ENCODE measurements at regions not wholly inside any gene's neighbourhood (a gene's known extent, or its start where the extent isn't known, plus 50 kb on each side); places are given as distances from the start of the nearest gene placed in this dataset.

DNA sequence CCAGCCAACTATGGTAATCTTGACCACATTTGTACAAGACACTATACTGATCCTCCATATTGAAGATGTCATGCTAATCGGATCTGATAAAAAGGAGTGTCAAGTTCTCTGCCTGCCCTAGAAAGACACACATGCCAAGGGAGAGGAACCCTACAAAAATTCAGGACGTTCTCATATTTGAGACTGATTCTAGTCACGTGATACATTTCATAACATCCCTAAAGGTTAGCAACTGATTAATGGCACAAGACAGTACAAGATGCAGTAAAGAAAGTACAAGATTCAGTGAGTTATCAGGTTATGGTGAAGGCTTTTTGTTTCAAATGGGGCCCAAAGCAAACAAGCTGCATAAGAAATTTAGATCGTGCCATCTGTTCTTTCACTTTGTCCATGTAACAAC, 190.7 kb upstream of the MOCS1 start:
- DNase-seq (ENCODE audit: low spot score), result no peak
- in situ Hi-C loops (cut with HindIII; ENCODE audit: low sequenced_read_pairs), result no loop called here

- in situ Hi-C loops (cut with HindIII; ENCODE audit: low sequenced_read_pairs), result no loop called here
- DNase-seq (ENCODE audit: low spot score), result no peak
Observed at GRCh38 chr6:40116832-40117231, 182.6 kb upstream of the MOCS1 start.

GRCh38 chr6:40112350-40112749, 178.1 kb upstream of the MOCS1 start:
- DNase-seq (ENCODE audit: low spot score), result peak; percentile 3
- in situ Hi-C loops (cut with HindIII; ENCODE audit: low sequenced_read_pairs), result no loop called here

DNA sequence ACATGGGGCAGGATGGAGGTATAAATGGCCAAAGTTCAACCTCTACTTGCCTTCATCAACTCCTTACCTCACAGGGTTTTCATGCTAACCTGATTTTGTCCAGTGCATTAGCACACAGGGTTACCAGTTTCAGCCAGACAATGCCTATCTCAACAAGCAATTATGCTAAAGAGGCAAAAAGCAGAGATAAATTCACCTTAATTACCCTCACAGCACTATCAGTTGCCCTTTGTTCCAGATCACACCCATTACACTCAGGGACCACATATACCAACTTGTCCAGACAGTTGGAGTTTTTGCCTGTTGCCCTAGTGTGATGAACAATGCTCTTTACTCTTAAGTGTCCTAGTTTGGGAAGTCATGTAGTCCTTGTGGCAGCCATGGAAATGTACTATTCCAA, 174.5 kb upstream of the MOCS1 start:
- no peak for DNase-seq (ENCODE audit: low spot score)
- in situ Hi-C loops (cut with HindIII; ENCODE audit: low sequenced_read_pairs), result no loop called here

DNA sequence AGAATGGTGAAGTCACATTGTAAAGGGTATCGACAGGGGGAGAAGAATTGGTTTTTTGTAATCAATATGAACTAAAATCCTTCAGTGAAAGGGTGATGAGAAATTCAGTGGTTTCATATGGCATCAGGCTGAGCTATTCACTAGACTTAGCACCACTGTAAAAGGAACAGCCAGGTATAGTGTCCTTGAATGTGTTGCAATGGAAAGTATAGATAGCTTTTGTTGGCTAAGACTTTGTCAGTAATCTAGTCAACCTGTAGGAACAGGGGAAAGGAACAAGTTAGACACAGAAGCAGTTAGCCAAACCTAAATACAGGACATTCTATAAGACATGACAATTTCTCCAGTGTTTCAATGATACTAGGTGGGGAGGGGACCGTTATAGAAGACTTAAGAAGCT, 172.6 kb upstream of the MOCS1 start:
- in situ Hi-C loops (cut with HindIII; ENCODE audit: low sequenced_read_pairs), result no loop called here
- DNase-seq (ENCODE audit: low spot score), result no peak

GRCh38 chr6:40098774-40099173, 164.5 kb upstream of the MOCS1 start:
- in situ Hi-C loops (cut with HindIII; ENCODE audit: low sequenced_read_pairs), result no loop called here
- no peak for DNase-seq (ENCODE audit: low spot score)

- in situ Hi-C loops (cut with HindIII; ENCODE audit: low sequenced_read_pairs), result no loop called here
- DNase-seq (ENCODE audit: low spot score), result no peak
Observed at GRCh38 chr6:40097590-40097989, 163.3 kb upstream of the MOCS1 start.

DNA sequence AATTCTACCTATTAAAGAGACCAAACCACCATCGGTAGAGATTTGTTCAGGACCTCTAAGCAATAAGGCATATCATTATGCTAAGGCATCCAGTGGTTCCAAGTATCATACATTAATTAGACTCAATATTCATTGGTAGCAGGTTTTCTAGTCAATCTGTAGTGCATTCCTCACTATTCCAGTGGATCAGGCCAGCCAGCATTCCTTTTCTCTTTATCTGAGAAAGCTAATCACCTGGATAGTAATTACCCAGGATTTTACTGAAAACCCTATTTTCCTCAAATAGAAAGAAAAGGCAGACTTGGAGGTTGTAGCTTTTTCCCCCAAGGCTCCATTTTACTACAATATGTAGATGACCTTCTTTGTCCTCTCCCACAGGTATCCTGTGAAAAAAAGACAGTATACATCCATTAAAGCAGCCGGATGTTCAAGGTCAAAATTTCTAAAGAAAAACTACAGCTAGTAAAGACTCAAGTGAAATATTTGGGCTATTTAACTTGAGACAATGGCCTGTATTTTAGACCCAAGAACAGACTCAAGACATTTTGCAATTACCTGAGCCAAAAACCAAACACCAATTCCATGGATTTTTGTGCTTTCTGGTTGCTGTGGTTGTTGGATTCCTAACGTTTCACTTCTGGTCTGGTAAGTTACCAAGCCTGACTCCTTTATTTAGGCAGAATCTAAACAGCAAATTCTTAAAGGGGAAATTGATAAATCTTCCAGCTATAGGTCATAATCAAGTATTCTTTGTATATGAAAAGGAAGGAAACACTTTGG, 149.1 kb upstream of the MOCS1 start:
- in situ Hi-C loops (cut with HindIII; ENCODE audit: low sequenced_read_pairs), result no loop called here
- no peak for DNase-seq (ENCODE audit: low spot score)

DNA sequence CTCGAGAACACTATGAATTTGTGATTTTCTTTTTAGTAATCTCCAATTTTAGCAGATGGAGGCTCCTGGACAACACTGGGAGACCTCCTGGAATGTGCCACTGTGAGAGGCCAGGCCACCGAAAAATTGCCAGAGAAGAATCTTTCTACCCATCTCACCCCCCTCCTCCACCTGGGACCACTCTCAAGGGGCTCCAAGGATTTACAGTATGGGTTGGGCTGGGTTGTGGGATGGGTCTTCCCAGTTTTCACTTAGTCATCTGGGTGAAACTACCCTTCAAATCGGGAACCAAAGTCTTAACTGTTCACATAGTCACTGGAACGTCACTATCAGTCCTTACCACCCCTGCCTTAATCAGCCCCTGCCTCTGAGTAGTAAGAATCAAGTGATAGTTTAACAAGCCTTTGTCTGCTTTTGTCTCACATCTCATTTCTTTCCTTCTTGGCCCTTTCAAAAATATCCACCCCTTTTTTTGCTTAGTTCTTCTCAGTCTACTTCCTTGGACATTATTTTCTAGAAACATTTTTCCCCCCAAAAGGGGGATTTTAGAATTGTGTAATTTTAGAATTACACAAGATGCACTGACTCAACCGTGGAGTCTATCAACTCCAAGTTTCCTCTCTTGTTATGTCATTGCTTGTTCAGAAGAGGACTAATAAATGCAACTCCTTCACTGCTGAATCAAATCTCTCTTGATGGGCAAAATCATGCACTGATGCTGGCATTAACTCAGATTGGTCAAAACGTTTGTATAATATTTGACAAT, 148.2 kb upstream of the MOCS1 start:
- in situ Hi-C loops (cut with HindIII; ENCODE audit: low sequenced_read_pairs), result no loop called here

GRCh38 chr6:40077736-40078135, 143.5 kb upstream of the MOCS1 start:
- in situ Hi-C loops (cut with HindIII; ENCODE audit: low sequenced_read_pairs), result no loop called here
- no peak for DNase-seq (ENCODE audit: low spot score)

More for the DNA sequence above, 148.2 kb upstream of the MOCS1 start:
- no peak for DNase-seq (ENCODE audit: low spot score)

- no peak for DNase-seq (ENCODE audit: low spot score)
- in situ Hi-C loops (cut with HindIII; ENCODE audit: low sequenced_read_pairs), result no loop called here
Observed at GRCh38 chr6:40077315-40077714, 143.1 kb upstream of the MOCS1 start.

GRCh38 chr6:40075056-40075590, 140.9 kb upstream of the MOCS1 start:
- in situ Hi-C loops (cut with HindIII; ENCODE audit: low sequenced_read_pairs), result no loop called here
- no peak for DNase-seq (ENCODE audit: low spot score)

DNA sequence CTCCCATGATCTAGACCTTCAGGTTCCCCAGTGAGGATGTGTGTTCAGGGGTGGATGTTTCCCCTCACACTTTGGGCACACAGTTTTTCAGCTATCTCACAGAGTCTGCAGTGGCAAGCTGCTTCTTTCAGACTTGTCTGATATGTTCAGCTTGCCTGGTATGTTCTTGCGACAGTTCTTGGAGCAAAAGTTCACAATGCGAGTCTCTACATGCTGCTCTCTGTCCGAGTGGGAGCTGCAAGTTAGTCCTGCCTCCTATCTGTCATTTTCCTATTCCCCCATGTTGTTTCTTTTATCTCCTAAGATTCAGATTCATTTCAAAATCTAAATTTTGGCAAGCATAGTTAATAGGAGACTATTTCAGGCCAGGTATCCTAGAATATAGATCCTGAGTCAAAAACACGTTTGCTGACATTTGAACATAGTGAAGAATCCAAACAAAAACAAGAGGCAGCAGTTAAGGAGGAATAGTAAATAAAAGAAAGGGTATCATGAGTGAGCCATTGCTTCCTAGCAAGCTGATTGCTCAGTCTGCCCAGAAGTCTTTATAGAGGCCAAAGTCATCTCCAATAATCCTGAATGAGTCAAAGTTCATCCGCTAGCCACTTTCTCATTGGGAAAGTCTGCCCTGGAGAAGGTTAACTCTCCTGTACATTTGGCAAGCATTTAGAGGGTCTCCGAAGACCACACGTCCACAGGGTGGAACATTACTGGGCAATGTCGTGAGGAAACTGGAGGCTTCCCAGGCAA, 140.2 kb upstream of the MOCS1 start:
- in situ Hi-C loops (cut with HindIII; ENCODE audit: low sequenced_read_pairs), result no loop called here
- DNase-seq (ENCODE audit: low spot score), result no peak

DNA sequence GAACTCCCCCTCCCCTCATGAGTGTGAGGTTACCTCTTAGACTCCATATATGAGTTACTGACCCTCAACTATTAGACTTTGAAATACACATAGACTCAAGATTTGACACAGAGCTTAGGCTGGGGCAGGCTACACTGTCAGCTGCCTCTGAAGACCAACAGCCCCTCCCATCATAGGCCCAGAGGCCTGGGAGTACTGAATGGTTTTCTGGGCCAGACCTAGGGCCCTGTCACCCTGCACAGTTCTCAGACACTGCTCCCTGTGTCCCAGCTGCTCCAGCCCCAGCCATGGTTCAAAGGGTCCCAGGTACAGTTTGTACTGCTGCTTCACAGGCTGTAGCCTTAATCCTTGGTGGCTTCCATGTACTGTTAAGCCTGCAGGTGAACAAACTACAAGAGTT, 132.1 kb upstream of the MOCS1 start:
- in situ Hi-C loops (cut with HindIII; ENCODE audit: low sequenced_read_pairs), result no loop called here
- DNase-seq (ENCODE audit: low spot score), result no peak

GRCh38 chr6:40056865-40057264, 122.6 kb upstream of the MOCS1 start:
- in situ Hi-C loops (cut with HindIII; ENCODE audit: low sequenced_read_pairs), result no loop called here
- DNase-seq (ENCODE audit: low spot score), result no peak

DNA sequence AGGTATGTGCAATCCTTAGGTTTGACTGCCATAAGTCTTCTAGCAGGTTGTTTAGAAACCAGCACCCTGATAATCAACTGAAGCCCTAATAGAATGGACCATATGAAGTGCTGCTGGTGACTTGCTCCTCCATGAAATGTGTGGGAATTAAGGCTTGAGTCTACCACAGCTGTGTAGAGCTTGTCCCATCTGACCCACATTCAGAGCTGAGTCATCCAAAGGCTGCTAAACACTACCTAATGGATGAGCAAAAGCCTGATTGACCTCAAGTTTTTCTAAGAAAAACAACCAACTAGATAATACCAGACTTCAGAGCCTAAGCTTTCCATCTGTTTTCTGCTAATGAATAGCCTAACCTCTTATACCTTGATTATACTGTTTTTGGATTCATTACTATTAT, 120.3 kb upstream of the MOCS1 start:
- in situ Hi-C loops (cut with HindIII; ENCODE audit: low sequenced_read_pairs), result no loop called here

GRCh38 chr6:40054186-40054585, 119.9 kb upstream of the MOCS1 start:
- in situ Hi-C loops (cut with HindIII; ENCODE audit: low sequenced_read_pairs), result no loop called here
- DNase-seq (ENCODE audit: low spot score), result no peak

More for the DNA sequence above, 120.3 kb upstream of the MOCS1 start:
- DNase-seq (ENCODE audit: low spot score), result no peak

DNA sequence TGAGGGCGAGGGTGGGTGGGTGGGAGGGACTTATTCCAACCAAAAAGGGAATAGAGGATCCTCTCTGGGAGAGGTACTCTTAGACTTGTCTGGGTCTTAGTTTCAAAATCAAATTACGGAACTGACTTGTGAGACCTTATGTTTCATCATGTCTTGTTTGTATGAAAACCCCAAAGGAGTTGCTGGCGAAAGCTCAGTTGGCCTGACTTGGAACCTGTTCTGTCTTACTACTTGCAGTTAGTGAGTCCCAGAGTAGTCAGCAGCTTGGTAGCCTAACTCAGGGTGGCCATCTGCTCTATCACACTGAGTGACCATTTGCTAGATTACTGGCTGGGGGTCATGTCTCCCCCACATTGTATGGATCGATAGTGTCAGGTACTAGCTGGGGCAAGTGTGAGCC, 114.9 kb upstream of the MOCS1 start:
- DNase-seq (ENCODE audit: low spot score), result no peak
- in situ Hi-C loops (cut with HindIII; ENCODE audit: low sequenced_read_pairs), result no loop called here

GRCh38 chr6:40044196-40044595, 109.9 kb upstream of the MOCS1 start:
- DNase-seq (ENCODE audit: low spot score), result no peak
- in situ Hi-C loops (cut with HindIII; ENCODE audit: low sequenced_read_pairs), result no loop called here

DNA sequence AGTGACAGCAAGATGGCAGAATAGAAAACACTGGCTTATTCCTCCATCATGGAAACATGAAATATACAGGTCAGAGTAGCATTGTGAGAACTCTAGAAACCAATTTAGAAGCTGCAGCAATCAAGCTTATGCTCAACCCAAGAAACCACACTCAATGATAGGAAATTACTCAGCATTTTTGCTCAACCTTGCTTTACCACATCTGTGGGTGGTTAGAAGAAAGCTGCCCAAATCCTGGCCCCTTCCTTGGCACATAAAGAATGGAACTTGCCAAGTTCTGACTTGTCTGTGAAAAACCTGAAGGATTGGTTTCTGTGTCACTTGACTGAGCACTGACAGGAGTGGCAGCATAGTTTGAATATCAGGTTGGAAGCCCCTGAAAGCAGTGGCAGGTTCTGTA, 108.0 kb upstream of the MOCS1 start:
- DNase-seq (ENCODE audit: low spot score), result no peak
- in situ Hi-C loops (cut with HindIII; ENCODE audit: low sequenced_read_pairs), result no loop called here
